Suprapubic skin (tissue), 3 donors: ENCODE measurements at regions not wholly inside any gene's neighbourhood (a gene's known extent, or its start where the extent isn't known, plus 50 kb on each side); places are given as distances from the start of the nearest gene placed in this dataset.

ENCODE experiments used
- CTCF ChIP-seq, 2 donors: fragments of 200-600 bp in 1 of 2; fragments of 450-650 bp in 1 of 2; sonication (generic) in 1 of 2; IDR thresholded peaks; one replicate each; pipeline ENCODE4 v1.5.1; 2016 to 2019; ENCODE audit warnings: antibody characterized with exemption in 2 of 2, mild to moderate bottlenecking in 1 of 2, moderate library complexity in 1 of 2
- POLR2AphosphoS5 ChIP-seq, 3 donors: sonication (generic); formaldehyde crosslinking; IDR thresholded peaks; one replicate each; pipeline ENCODE4 v1.6.1; 2017; ENCODE audit warnings: antibody characterized with exemption in 3 of 3

GRCh38 chr12:75692876-75693275, 181.5 kb upstream of the KRR1 start:
- TF ChIP-seq CTCF (IDR thresholded peaks at IDR 0.05), result no peak
- no peak for TF ChIP-seq POLR2AphosphoS5 (IDR thresholded peaks at IDR 0.05)
